ENCODE measurements at regions not wholly inside any gene's neighbourhood (a gene's known extent, or its start where the extent isn't known, plus 50 kb on each side); places are given as distances from the start of the nearest gene placed in this dataset.

DNA sequence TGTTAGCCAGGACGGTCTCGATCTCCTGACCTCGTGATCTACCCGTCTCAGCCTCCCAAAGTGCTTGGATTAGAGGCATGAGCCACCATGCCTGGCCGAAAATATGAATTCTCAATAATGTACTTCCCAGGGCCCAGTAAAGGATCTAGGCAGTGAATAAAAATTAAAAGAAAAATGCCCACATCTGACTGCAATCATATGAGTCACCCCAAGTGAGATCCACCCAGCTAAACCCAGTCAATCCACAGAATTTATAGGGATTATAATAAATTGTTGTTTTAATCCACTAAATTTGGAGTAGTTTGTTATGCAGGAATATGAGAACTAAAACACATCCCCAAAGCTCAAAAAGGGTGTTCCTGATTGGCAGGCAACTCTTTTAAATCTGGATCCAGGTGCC lies 93.5 kb upstream of the STK39 start:
- DNase-seq, result no peak

DNA sequence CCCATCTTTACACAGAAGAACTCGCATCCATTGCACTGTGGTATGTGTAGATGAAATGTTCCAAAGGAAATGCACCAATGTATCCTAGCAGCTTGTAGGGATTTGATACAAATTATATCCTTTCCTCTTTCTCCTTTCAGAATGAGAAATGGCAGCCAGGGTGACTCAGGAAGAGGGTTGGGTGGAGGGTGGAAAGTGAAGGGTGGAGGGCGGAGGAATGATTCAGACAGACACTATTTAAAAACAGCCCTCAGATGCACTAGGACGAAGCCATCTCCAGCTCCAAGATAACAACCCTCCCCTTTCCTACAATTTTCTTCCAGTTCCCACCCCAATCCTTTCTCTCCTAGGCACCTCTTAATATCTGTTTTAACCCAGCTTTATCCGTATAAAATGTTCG lies 96.2 kb upstream of the STK39 start:
- DNase-seq, result no peak

DNA sequence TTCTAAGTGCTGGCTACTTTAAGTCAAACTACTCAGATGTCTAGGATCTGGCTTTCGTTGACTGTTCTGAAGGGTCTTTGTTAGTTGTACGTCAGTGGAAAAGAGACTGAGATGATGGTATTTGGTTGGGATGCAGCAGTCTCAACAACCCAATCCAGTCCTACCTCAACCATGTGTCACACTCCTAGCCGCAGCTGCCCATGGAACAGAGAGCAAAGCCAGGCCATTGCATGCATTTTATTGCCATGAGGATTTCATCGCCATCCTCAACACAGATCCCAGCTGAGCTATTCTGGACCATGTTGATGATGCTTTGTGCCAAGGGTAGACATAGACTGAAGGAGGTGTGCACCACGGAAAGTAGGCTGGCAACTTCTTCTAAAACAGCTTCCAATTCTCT lies 97.3 kb upstream of the STK39 start:
- DNase-seq, result no peak

DNA sequence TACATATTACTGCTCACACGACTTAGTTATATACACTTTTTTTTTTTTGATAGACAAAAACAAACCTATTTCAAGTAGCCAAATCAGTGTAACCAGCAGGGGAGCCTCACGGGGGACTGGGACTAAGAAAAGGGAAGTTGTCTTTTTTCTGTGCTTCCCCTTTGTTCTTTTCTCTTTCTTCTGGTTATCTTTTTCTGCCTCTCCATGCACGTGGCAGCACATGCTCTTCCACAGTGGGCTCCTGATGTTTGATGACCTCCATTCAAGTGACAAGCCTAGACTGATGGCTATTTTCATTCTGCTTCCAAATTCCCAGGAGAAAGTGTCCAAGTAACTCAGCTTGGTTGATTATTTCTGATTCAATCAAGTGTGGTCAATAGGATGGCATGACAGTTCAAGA lies 98.2 kb upstream of the STK39 start:
- DNase-seq, result no peak

DNA sequence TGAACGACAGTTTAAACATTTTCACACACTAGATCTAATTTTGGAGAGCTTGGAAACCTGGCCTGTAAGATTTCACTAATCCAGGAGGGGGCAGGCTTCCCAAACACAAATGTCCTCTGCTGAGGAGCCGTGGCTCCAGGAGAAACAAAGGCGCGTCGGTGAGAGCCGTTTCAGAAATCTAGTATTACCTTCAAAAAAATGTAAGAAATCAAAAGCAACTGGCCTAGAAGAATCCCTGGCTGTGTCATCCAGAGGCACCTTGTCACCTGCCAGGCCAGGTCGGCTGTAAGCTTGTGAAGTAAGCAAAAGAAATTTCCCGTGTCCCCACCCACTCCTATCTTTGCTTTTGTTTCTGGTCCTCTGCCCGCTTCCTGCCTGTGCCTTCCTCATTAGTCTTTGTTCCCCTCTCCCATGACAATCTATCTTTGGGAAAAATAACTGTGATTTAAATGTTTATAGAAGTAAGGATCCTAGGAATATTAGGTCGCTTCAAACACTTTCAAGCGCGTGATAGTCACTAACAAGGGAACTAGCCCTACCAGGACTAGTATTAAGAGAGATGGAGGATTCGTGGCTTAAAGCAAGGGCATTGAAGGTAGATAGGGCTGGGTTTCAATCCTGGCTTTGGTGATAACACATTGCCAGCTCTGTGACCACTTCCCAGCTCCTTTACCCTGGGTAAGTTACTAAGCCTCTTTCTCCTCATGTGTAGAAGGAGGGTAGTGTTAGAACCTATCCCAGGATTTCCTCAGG lies 99.5 kb upstream of the STK39 start:
- peak; percentile 86 for DNase-seq

DNA sequence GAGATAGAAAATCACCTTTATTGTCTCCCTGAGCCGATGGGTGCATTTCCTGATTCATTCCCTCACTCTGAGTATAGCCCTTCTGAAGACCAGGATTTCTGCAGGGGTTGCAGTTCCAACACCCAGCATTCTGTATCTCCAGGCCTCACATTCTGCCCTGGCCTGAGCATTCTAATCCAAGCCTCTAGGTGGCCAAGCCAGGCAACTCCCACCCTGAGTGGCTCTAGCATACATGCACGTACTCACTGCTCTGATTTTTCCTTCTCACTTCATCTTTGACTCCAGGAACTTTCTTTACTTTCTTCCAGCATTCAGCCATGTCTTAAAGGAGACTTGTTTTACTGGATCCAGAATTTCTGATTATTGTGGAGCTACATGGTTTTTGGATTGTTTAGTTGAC lies 100.7 kb upstream of the STK39 start:
- peak; percentile 37 for DNase-seq

DNA sequence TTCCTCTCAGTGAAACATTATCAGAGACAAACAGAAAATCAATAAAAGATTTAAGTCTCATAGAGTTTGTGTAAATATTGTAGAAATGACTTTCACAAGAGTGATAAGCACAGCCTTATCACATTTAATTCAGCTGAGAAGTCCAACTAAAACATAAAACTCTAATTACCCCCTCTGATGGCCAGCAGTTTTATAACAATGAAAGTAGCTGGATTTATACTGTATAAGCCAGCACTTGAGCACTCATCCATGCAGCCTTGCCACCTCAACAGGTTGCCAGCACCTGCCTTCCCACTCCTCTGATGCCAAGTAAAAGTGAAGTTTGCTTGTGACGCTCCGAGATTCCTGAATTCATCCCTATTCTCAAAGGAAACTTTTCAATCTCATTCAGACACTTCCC lies 103.0 kb upstream of the STK39 start:
- DNase-seq, result peak; percentile 15

DNA sequence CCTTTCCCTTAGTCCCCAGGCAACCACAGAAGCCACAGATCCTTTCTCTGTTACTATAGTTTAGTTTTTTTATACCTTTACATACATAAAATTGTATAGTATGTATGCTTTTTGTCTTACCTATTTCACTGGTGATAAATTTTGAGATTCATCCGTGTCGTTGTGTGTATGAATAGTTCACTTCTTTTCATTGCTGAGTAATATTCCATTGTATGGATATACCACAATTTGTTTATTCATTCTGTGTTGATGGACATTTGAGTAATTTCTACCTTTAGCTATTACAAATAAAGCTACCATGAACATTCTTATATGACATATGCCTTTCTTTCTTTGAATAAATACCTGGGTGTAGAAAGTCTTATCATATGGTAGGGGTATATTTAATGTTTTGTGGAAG lies 102.8 kb upstream of the CERS6 start:
- no peak for DNase-seq

DNA sequence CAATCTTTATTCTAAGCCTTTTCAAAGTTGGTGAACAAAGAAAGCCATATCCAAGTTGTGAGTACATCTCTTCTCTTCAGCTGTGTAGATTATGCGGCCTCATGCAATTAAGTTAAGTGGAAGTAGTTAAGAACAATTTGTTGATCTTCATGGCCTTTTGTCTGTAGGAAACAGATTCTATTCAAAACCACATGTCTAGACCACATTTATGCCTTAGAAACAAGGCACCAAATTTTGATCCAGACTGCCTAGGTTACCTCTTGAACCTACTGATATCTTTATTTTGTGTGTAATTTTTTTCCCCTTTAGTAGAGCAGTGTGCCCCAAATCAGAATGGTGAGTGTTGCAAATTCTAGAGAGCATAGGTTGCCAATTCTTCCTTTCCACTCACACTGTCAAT lies 101.6 kb upstream of the CERS6 start:
- DNase-seq, result no peak

DNA sequence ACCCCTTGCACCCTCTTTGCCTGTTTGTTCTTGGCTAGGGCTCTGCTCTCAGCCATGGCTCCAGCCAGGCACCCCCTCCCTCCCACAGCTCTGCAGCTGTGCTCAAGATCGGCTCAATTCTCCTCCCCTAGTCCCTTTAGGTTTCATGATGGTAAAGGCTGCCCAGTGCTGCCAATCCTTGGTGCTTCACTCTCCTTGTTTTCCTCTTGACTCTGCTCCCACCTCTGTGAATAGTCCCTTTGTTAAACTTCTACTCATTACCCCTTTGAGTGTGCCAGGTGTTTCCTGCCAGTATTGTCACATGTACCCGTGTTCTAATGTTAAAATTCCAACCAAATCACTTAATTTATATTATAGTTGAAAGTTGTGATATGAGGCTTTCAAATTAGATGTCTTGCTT lies 101.0 kb upstream of the CERS6 start:
- peak; percentile 62 for DNase-seq

DNA sequence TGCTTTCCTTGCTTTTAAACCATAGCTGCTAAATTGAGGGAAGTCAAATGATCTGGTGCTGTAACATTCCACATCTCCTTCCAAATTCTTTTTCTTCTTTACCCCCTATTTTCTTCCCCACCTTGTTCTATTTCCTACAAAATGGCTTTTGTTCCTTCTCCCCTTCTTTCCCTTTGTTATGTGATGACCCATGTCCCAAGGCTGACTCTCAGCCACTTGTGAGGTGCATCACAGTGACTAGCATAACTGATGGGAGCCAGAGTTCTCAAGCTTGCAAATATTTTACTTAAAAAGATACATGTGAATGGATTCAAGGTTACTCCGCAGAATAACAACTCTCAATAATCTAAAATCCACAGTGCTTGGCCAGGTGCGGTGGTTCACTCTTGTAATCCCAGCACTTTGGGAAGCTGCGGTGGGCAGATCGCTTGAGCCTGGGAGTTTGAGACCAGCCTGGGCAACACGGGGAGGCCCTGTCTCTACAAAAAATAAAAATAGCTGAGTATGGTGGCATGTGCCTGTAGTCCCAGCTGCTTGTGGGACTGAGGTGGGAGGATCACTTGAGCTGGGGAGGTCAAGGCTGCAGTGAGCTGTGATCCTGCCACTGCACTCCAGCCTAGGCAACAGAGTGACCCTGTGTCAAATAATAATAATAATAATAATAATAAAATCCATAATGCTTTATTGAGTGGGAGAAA lies 100.1 kb upstream of the CERS6 start:
- DNase-seq, result no peak

DNA sequence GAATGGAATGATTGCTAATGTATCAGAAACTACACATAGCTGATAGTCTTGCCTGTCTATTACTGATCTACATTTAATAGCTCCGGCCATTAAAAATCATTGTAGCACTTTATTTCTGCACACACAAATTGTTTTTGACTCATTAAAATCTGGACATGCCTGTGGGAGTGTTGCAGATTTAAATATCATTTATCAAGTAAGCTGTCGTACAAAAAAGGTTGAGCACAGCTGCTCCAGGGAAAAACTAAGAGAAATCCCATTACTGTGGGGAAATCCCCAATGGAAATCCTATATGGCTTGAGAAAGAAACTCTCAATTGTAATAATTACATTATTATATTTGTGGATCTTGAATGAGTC lies 99.6 kb upstream of the CERS6 start:
- DNase-seq, result no peak

DNA sequence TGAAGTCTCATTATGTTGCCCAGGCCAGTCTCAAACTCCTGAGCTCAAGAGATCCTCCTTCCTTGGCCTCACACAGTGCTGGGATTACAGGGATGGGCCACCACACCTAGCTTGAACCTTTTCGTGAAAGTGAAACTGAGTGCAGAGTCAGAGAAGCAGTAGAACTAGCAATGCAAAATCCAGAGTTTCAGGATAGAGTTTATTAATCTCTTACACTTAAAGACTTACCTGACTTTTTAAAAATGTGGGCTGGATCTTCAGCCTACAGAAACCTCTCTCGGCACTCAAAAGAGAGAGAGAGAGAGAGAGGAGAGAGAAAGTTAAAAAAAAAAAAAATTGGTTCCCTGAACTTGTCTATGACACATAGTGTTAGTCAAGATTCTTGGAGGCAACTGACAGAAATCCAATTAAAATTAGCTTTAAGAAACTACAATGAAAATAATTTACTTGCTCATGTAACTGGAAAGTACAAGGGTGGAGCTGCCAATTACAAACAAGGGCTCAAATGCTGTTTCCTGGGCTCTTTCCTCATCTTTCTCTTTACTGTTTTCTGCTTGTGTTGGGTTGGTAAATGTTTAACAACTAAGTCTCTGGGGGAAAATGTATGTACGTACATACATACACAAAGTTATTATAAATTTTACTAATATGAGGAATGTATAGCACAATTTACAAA lies 98.1 kb upstream of the CERS6 start:
- no peak for DNase-seq

DNA sequence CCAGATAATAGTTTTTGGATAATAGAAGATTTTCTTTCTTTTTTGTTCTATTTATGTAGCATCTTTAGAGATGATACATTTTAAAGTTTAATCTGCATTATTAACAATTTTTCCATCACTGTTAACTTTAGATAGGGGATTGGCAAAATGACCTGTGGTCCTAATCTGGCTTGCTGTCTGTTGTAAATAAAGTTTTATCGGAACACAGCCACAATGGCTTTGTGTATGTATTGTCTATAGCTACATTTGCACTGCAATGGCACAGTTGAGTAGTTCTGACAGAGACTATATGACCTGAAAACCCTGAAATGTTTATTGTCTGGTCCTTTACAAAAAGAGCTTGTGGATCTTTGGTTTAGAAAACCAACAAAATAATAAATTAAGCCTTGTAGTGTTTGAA lies 97.0 kb upstream of the CERS6 start:
- no peak for DNase-seq

DNA sequence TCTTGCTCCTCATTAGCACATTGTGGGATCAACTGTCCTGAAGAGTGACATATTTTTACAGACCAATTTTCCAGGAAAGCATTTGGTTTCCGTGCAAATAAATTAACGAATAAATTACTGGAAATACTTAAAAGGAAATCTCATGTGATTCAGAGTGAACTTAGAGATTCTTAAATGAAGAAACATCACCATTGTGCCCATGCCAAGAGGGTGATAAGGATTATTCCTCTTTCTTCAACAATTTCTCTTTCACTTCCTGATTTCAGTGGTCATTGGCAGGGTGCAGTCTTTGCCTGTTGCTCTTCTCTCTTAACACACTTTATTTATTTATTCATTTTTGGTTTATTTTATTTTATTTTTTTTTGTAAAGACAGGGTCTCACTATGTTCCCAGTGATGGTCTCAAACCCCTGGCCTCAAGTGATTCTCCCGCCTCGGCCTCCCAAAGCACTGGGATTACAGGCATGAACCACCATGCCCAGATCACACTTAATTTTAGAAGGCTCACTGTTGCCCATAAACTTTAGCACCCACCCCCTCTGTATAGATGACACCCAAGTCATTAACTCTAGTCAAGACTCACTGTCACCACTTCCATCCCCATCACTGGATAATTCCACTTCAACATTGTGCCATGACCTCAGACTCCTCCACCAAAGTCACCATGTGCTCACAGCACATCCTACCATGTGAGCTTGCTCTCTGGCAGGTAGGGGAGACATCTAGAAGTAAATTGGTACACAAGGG lies 92.6 kb upstream of the CERS6 start:
- no peak for DNase-seq

DNA sequence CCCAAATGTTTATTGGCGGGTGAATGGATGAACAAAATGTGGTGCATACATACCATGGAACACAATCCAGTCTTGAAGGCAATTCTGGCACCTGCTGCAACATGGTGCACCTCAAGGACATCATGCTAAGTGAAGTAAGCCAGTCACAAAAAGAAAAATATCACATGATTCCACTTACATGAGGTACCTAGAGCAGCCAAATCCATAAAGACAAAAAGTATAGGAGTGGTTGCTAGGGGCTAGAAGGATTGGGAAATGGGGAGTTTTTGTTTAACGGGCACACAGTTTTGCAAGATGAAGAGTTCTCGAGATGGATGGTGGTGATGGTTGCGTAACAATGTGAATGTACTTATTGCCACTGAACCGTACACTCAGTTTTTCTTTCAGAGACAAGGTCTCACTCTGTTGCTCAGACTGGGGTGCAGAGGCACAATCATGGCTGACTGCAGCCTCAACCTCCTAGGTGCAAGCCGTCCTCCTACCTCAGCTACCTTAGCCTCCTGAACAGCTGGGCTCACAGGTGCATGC lies 90.9 kb upstream of the CERS6 start:
- no peak for DNase-seq

DNA sequence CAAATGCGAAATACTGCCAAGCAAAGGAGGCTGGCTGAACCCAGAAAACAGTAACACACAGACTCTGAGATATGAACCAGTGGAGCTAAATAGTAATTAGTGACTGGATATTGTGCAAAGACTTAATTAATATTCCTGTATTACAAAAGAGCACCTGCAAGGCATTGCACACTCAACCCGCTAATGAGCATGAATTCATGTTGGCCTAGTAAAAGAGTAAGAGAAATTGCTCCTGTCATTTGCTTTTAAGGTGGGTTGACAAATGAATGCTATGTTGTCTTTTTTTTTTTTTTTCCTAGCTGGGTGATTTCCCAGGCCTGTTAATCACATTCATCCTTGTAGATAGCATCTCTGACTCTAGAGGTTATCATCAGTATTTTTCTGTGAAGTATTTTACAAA lies 87.0 kb upstream of the CERS6 start:
- DNase-seq, result no peak

DNA sequence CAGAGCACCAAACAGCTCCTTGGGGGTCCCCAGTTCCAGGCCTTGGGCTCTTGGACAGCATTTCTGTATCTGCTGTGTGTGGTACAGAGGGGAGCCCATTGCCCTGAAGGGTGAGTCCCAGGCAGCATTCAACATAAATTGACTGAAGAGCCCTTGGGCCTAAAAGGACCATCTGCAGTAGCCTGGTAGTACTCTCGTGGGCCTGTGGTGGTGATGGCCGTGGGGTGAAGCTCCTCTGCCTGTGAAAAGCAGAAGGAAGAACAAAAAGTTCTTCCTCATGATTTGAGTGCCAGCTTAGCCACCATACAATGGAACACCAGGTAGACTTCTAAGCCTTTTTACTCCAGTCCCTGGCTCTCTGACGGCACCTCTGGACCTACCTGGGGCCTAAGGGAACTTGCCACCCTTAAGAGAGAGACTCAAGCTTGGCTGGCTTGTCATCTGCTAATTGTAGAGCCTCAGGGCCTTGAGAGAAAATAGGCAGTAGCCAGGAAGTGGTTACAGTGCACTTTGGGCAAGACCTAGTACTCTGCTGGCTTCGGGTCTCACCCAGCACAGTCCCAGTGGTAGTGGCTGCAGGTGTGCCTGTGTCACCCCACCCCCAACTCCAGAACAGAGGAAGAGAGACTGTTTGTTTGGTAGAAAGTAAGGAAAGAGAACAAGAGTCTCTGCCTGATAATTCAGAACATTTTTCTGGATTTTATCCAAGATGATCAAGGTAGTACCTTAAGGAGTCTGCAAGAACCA lies 84.6 kb upstream of the CERS6 start:
- DNase-seq, result no peak

DNA sequence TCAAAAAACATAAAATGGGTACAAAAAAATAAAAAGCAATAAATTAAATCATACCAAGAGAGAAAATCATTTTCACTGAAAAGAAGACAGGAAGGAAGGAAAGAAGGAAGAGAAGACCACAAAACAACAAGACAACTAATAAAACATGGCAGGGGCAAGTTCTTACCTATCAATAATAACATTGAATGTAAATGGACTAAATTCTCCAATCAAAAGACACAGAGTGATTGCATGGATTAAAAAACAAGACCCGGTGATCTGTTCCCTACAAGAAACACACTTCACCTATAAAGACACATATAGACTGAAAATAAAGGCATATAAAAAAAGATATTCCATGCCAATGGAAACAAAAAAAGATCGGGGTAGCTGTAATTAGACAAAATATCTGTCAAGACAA lies 82.6 kb upstream of the CERS6 start:
- no peak for DNase-seq

DNA sequence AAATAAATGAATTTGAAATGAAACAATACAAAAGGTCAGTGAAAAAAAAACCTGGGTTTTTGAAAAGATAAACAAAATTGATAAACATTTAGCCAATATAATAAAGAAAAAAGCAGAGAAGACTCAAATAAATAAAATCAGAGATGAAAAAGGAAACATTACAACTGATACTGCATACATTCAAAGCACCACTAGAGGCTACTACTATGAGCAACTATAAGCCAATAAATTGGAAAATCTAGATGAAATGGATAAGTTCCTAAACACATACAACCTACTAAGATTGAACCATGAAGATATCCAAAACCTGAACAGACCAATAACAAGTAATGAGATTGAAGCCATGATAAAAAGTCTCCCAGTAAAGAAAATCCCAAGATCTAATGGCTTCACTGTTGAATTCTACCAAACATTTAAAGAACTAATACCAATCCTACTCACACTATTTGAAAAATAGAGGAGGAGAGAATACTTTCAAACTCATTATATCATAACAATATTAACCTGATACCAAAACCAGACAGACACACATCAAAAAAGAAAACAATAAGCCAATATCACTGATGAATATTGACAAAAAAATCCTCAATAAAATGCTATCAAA lies 80.8 kb upstream of the CERS6 start:
- no peak for DNase-seq

DNA sequence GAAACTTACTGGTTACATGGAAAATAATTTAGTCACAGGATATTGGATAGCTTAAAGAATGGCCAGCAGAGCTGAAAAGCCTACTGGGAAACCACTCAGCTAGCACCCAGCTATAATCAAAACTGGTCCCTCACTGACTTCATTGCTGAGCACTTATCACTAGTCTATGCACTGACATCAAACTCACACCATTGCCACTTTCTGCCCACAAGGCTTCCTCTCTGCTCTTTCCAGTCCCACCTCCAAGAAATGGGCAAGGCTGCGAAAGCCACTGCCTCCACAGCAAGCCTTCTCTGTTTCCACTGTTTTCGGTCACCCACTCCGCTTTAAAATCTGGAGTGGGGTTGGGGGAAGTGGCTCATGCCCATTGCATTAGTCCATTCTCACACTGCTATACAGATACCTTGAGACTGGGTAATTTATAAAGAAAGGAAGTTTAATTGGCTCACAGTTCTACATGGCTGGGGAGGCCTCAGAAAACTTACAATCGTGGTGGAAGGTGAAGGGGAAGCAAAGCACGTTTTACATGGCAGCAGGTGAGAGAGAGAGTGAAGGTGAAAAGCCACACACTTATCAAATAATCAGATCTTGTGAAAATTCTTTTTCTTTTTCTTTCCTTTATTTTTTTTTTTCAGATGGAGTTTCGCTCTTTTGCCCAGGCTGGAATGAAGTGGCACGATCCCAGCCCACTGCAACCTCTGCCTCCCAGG lies 77.0 kb upstream of the CERS6 start:
- no peak for DNase-seq

DNA sequence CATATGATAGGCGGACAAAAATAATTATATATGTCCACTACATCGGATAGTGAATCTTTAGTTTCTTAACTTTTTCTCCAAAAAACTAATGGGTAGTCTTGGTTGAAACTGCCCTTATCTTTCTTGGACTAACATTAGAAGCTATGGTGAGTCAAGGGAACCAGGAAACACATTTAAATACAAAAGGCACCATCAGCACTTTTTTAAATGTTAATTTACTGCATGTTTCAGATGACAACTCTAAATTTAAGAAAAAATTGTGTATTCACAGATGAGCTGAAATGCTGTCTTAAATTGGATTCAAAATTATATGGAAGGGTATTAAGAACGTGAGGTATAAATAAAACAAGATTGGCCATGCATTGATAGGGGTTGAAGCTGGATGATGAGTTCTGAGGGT lies 75.6 kb upstream of the CERS6 start:
- no peak for DNase-seq
